GM23338 (cell line): ENCODE measurements at regions not wholly inside any gene's neighbourhood (a gene's known extent, or its start where the extent isn't known, plus 50 kb on each side); places are given as distances from the start of the nearest gene placed in this dataset.

Experiments used
- ETS1 ChIP-seq: IDR thresholded peaks from 2 replicates; pipeline ENCODE4 v1.6.1; 2016; ENCODE audit warnings: antibody characterized with exemption
- EZH2 ChIP-seq: fragments of 200-600 bp; sonication (generic); IDR thresholded peaks from one replicate; pipeline ENCODE4 v1.8.0; 2017; ENCODE audit warnings: antibody characterized with exemption, mild to moderate bottlenecking, low read depth; ENCODE audit not compliant: unreplicated experiment
- EZH2phosphoT487 ChIP-seq: fragments of 200-600 bp; sonication (generic); IDR thresholded peaks from one replicate; pipeline ENCODE4 v1.8.1; 2018; ENCODE audit warnings: antibody characterized with exemption; ENCODE audit not compliant: unreplicated experiment
- JUNB ChIP-seq: IDR thresholded peaks from one replicate; pipeline ENCODE4 v1.6.1; 2016; ENCODE audit warnings: antibody characterized with exemption; ENCODE audit not compliant: unreplicated experiment
- NANOG ChIP-seq: IDR thresholded peaks from 2 replicates; pipeline ENCODE4 v1.6.1; 2016; ENCODE audit warnings: antibody characterized with exemption, borderline replicate concordance
- POLR2AphosphoS5 ChIP-seq: IDR thresholded peaks from 2 replicates; pipeline ENCODE4 v1.6.1; 2016; ENCODE audit warnings: antibody characterized with exemption, low read depth
- TF ChIP-seq, protein P1 (sequence below), 2 experiments: fragments of 200-600 bp in 1 of 2; sonication (generic) in 1 of 2; conservative IDR thresholded peaks; 2 replicates each; pipeline versions ENCODE4 v1.5.1 to v1.6.1; 2016 to 2017; ENCODE audit warnings: antibody characterized with exemption in 2 of 2, low read depth in 2 of 2, mild to moderate bottlenecking in 2 of 2, moderate library complexity in 1 of 2
- TF ChIP-seq, protein P2 (sequence below): IDR thresholded peaks from one replicate; pipeline ENCODE4 v1.6.1; 2018; ENCODE audit warnings: antibody characterized with exemption; ENCODE audit not compliant: unreplicated experiment

GRCh38 chr1:104791030-104791429, 1041.3 kb downstream of the AMY1C start:
- TF ChIP-seq, protein P1, sequence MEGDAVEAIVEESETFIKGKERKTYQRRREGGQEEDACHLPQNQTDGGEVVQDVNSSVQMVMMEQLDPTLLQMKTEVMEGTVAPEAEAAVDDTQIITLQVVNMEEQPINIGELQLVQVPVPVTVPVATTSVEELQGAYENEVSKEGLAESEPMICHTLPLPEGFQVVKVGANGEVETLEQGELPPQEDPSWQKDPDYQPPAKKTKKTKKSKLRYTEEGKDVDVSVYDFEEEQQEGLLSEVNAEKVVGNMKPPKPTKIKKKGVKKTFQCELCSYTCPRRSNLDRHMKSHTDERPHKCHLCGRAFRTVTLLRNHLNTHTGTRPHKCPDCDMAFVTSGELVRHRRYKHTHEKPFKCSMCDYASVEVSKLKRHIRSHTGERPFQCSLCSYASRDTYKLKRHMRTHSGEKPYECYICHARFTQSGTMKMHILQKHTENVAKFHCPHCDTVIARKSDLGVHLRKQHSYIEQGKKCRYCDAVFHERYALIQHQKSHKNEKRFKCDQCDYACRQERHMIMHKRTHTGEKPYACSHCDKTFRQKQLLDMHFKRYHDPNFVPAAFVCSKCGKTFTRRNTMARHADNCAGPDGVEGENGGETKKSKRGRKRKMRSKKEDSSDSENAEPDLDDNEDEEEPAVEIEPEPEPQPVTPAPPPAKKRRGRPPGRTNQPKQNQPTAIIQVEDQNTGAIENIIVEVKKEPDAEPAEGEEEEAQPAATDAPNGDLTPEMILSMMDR (conservative IDR thresholded peaks at IDR 0.05; ENCODE audit: low read depth in 2 of 2), result no peak
- TF ChIP-seq EZH2 (no peak), NANOG (no peak), ETS1 (no peak), POLR2AphosphoS5 (no peak), EZH2phosphoT487 (no peak), JUNB (no peak)
- TF ChIP-seq, protein P2, sequence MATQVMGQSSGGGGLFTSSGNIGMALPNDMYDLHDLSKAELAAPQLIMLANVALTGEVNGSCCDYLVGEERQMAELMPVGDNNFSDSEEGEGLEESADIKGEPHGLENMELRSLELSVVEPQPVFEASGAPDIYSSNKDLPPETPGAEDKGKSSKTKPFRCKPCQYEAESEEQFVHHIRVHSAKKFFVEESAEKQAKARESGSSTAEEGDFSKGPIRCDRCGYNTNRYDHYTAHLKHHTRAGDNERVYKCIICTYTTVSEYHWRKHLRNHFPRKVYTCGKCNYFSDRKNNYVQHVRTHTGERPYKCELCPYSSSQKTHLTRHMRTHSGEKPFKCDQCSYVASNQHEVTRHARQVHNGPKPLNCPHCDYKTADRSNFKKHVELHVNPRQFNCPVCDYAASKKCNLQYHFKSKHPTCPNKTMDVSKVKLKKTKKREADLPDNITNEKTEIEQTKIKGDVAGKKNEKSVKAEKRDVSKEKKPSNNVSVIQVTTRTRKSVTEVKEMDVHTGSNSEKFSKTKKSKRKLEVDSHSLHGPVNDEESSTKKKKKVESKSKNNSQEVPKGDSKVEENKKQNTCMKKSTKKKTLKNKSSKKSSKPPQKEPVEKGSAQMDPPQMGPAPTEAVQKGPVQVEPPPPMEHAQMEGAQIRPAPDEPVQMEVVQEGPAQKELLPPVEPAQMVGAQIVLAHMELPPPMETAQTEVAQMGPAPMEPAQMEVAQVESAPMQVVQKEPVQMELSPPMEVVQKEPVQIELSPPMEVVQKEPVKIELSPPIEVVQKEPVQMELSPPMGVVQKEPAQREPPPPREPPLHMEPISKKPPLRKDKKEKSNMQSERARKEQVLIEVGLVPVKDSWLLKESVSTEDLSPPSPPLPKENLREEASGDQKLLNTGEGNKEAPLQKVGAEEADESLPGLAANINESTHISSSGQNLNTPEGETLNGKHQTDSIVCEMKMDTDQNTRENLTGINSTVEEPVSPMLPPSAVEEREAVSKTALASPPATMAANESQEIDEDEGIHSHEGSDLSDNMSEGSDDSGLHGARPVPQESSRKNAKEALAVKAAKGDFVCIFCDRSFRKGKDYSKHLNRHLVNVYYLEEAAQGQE, result no peak
